Mesothelial cell of epicardium (in vitro differentiated cells): ENCODE measurements at regions not wholly inside any gene's neighbourhood (a gene's known extent, or its start where the extent isn't known, plus 50 kb on each side); places are given as distances from the start of the nearest gene placed in this dataset.

Source experiments
- DNase-seq, 2 experiments: peaks; one replicate each; pipeline ENCODE4 v3.0.0; 2021; ENCODE audit warnings: low spot score in 2 of 2; ENCODE audit not compliant: unreplicated experiment in 2 of 2
- H3K27ac Mint-ChIP-seq: 2 replicates; pipeline ENCODE4 v1.8.0; 2021; ENCODE audit warnings: mixed read lengths
- H3K27me3 Mint-ChIP-seq: 2 replicates; pipeline ENCODE4 v1.8.0; 2021; ENCODE audit warnings: low read depth, mixed read lengths
- H3K36me3 Mint-ChIP-seq: 2 replicates; pipeline ENCODE4 v1.8.0; 2021; ENCODE audit warnings: mixed read lengths
- H3K4me1 Mint-ChIP-seq: 2 replicates; pipeline ENCODE4 v1.8.0; 2021; ENCODE audit warnings: mixed read lengths
- H3K4me3 Mint-ChIP-seq: 2 replicates; pipeline ENCODE4 v1.8.0; 2021; ENCODE audit warnings: mild to moderate bottlenecking, moderate library complexity, mixed read lengths
- H3K9me3 Mint-ChIP-seq: 2 replicates; pipeline ENCODE4 v1.8.0; 2021; ENCODE audit warnings: mixed read lengths
- CTCF ChIP-seq: fragments of 200-600 bp; sonication (generic); IDR thresholded peaks from one replicate; pipeline ENCODE4 v1.5.0; 2021; ENCODE audit warnings: antibody characterized with exemption; ENCODE audit not compliant: unreplicated experiment

DNA sequence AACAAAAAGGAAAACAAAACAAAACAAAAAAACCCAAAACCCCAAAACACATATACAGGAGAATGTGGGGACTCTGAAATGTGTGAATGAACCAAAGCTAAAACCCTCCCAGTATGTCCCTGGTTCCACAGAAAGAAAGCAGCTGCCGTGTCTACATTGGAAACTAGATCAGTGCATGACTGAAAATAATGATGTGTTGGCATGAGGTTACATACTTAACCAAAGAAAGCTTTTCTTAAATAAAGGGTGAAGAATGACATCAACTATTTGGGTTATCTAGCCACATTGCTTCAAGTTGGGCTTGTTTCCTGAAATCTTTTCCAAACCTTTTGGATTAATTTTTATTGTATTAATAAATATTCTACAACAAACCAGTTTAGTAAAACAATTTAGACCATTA lies 91.9 kb upstream of the FN1 start:
- TF ChIP-seq CTCF = no peak
- Mint-ChIP-seq H3K9me3 (peaks cover 12% of the 10 kb centered on the region), H3K4me1 (peaks cover 39% of the 10 kb centered on the region), H3K27me3 (no peaks in the 10 kb centered on the region), H3K27ac (no peak overlapping the region), H3K36me3 (no peaks in the 10 kb centered on the region), H3K4me3 (no peak overlapping the region)
- DNase-seq = no peak

DNA sequence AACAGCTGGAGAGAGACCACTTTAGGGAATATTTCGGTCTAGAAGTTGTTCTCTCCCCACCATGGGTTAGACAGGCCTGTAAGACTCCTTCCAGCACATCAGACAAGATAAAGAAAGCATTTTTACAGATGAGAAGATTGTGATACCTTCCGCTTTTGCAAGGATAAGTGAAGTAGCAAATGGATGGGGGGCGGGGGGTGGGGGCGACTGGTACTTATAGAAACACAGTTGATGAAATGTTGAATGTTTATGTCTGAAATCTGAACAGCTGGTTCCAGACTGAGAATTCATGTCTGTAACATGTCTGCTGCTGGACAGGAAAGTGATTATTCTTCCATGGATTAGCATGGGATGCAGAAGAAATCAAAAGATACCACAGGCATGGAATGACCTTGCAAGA lies 90.5 kb upstream of the FN1 start:
- Mint-ChIP-seq H3K27me3 (no peaks in the 10 kb centered on the region), H3K36me3 (no peaks in the 10 kb centered on the region), H3K4me1 (peaks cover 33% of the 10 kb centered on the region)

DNA sequence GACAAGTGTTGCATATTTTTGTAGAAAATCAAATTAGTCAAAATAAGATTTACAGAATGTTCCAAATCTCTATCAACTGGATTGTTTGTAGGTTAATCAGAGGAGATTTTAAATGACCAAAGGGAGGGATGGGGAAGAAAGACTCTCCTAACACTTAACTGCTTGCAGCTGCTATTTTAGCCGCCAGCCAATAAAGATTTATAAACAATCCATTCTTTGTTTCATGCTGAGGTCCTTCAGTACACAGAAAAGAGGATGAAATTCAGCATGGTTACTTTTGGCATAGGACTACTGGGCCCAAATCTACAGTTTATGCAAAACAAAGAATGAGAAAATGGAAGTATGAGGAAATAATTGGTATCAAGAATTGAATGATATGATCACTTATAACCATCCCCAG lies 86.4 kb upstream of the FN1 start:
- Mint-ChIP-seq H3K27me3 (no peaks in the 10 kb centered on the region), H3K9me3 (peaks cover 11% of the 10 kb centered on the region), H3K36me3 (no peaks in the 10 kb centered on the region), H3K27ac (no peak overlapping the region), H3K4me3 (no peak overlapping the region), H3K4me1 (peaks cover 15% of the 10 kb centered on the region)
- TF ChIP-seq CTCF = no peak
- no peak for DNase-seq

More for the DNA sequence above, 90.5 kb upstream of the FN1 start:
- H3K27ac Mint-ChIP-seq = peak overlapping the region; percentile 22
- no peak for TF ChIP-seq CTCF
- H3K4me3 Mint-ChIP-seq = no peak overlapping the region
- DNase-seq = no peak
- H3K9me3 Mint-ChIP-seq = peaks cover 12% of the 10 kb centered on the region

DNA sequence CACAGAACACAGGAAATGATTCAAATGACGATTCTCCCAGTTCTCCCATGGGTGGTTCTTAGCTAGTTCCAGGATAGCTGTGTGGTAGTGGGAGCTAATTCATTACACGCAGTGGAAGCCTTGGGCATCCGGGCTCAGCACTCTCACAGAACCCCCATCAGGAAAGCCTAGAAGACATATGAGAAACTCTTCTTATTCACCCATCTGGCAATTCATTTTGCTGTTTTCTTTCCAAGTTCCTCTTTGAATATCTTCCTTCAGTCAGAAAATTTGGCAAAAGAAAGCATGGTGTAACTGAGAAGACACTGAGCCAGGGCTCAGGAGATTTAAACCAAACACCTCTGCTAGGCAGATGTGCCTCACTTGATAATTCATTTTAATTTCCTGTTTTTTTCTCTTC lies 85.2 kb upstream of the FN1 start:
- Mint-ChIP-seq H3K9me3 (peaks cover 11% of the 10 kb centered on the region), H3K36me3 (no peaks in the 10 kb centered on the region), H3K4me3 (no peak overlapping the region), H3K27me3 (no peaks in the 10 kb centered on the region), H3K4me1 (peaks cover 6% of the 10 kb centered on the region), H3K27ac (no peak overlapping the region)
- TF ChIP-seq CTCF = no peak
- DNase-seq = no peak

GRCh38 chr2:215517391-215517790 lies 81.5 kb upstream of the FN1 start:
- Mint-ChIP-seq H3K27ac (no peak overlapping the region), H3K9me3 (peaks cover 3% of the 10 kb centered on the region), H3K36me3 (no peaks in the 10 kb centered on the region), H3K4me1 (no peaks in the 10 kb centered on the region), H3K27me3 (no peaks in the 10 kb centered on the region), H3K4me3 (no peak overlapping the region)
- DNase-seq = no peak
- no peak for TF ChIP-seq CTCF

DNA sequence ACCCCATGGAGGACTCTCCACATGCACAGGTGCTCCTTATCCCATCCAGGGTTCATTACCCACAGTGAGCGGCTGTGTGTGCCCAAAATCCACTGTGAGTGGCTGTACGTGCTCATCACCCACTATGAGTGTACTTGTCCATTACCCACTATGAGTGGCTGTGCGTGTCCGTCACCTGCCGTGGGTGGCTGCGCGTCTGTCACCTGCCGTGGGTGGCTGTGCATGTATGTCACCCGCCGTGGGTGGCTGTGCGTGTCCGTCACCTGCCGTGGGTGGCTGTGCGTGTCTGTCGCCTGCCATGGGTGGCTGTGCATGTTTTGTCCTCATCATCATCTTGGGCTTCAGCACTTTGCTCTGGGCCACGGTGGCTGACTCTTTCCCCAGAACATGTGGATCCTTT lies 78.6 kb upstream of the FN1 start:
- no peaks in the 10 kb centered on the region for H3K27me3 Mint-ChIP-seq
- no peak for DNase-seq
- no peak for TF ChIP-seq CTCF
- H3K36me3 Mint-ChIP-seq = no peaks in the 10 kb centered on the region
- no peaks in the 10 kb centered on the region for H3K4me1 Mint-ChIP-seq
- H3K9me3 Mint-ChIP-seq = peaks cover 3% of the 10 kb centered on the region
- H3K27ac Mint-ChIP-seq = no peak overlapping the region
- no peak overlapping the region for H3K4me3 Mint-ChIP-seq
